ENCODE measurements at regions not wholly inside any gene's neighbourhood (a gene's known extent, or its start where the extent isn't known, plus 50 kb on each side); places are given as distances from the start of the nearest gene placed in this dataset.

DNA sequence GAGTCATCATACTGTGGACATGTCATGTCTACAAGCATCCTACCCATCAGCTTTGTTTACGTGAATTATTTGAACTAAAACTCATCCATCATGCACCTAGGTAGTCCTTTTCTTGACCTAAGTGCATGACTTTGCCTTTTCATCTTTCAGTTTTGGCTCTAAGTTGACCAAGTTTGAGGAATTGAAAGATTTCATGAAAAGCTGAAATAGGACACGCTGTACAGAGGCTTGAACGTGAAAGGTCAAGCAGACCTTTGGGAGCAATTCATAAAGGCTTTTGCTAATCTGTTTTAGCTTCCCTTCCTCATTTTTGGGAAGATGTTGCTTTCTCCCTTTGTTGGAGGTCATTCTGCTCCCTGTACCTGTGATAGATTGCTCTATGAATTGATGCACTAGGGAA is 55.1 kb upstream of the MLIP start:
- in situ Hi-C loops (cut with HindIII; ENCODE audit: low sequenced_read_pairs): no loop called here

DNA sequence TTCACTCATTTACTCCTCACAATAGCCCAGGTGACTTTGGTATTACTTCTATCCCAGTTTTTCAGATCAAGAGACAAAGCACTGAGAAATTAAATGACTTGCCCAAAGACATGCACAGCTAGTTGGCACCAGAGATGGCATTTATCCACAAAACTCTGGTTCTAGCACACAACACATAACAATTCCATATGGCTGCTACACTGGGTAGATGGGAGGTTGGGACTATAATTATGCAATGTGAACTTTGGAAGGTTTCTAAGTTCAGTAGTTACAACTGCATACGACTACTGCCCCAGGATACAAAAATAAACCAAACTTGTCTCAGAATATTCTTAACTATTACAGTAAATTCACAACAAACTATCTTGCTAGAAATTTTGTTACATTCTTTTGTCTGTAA is 54.2 kb upstream of the MLIP start:
- in situ Hi-C loops (cut with HindIII; ENCODE audit: low sequenced_read_pairs): no loop called here

DNA sequence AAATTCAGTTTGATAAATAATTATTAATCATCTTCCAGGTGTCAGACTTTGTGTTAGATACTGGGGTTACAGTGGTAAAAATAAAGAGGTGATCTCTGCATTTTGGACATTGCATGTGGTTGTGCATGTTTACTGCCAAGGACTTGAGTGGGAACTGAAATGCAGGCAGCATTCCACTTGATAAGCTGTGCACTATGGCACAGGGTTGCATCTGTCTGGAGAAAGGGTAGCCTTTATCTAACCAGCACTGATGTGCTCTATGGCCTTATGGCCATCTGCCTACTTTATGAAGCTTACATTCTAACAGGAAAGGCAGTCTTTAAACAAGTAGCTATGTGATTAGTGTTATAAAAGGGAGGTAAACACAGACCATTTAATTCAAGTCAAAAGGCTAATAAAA is 53.0 kb upstream of the MLIP start:
- in situ Hi-C loops (cut with HindIII; ENCODE audit: low sequenced_read_pairs): no loop called here

DNA sequence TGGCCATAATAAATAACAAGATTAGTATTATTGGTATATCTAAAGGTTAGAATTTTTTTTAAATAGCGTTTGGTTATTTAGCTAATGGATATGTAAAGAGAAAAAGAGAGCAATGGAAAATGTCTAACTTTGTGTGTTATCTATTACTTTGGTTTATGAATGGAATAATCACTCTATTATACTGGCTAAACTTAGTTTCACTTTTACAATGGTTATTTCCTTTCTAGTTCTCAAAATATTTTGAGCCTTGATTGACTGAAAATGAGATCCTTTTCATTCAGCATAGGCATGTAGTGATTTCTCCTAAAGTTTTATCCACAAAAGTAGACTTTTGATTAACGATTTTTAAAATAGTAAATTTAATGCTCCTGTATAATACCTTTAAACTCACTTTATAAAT is 51.6 kb upstream of the MLIP start:
- in situ Hi-C loops (cut with HindIII; ENCODE audit: low sequenced_read_pairs): no loop called here

DNA sequence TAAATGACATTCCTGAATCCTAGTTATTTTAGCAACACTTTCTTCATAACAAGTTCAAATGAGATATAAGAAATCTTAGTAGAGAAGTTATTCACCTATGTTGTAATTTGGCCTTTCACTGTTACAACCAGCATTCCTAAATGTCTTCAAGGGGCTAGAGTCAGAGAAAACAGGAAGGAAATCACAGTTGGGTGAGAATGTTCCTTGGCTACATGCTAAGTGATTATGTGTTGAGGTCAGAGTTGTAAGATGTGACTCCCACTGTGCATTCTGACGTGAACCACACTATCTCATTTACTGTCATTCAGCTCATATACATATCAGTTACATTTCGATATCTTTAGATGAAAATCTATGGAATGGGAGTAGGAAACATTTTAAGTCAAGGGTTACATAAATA is 51.0 kb upstream of the MLIP start:
- in situ Hi-C loops (cut with HindIII; ENCODE audit: low sequenced_read_pairs): no loop called here

Data from DLD1 (cell line).